LNCaP clone FGC (cell line): ENCODE measurements at regions not wholly inside any gene's neighbourhood (a gene's known extent, or its start where the extent isn't known, plus 50 kb on each side); places are given as distances from the start of the nearest gene placed in this dataset.

Experiments
- DNase-seq: peaks from one replicate; pipeline ENCODE4 v3.0.0-alpha.2; 2011; ENCODE audit warnings: low read depth
- H3K4me3 ChIP-seq: 2 replicates; pipeline ENCODE4 v1.5.1; 2011; ENCODE audit warnings: mild to moderate bottlenecking, low read depth, low read length, control low read depth
- CTCF ChIP-seq: IDR thresholded peaks from 2 replicates; pipeline ENCODE4 v1.5.1; 2012; ENCODE audit warnings: mild to moderate bottlenecking; ENCODE audit not compliant: control insufficient read depth, insufficient read depth; ENCODE audit errors: extremely low read depth

DNA sequence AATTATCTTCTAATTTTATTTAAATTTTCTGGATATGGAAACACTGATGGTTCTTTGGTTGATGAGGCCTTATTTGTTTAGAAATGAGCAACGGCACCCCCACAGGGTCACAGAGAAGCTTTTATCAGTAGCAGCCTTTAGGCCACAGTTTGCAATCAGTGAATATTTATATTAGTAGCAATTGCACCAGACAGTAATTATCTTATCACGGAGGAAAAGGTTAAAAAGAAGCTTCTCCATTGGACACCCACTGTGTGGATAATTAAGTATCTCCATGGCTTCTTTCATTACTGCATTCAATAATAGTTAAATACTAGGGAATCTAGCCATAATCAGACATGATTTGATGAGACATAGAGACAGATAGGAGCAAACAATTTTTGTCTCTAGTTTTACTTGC lies 2099.2 kb upstream of the PCDH20 start:
- H3K4me3 ChIP-seq = no peak overlapping the region
- no peak for TF ChIP-seq CTCF
- DNase-seq = no peak

DNA sequence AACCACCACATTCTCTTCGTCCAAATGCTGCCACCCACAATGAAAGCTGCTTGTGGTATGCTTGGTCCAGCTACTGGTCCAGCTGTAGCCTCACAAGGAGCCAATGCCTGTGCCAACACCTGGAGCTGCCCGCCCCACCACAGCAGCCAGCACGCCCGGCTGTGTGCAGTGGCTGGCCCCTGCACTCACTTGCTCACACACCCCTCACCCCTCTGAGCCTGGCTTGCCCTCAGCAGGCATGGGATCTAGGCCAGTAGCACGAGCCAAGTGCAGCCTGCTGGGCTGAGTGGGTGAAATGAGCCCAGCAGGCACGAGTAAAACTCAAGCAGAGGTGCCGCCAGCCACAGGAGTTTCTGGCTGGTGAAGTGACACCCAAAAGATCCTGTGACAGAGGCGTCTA lies 2096.4 kb upstream of the PCDH20 start:
- H3K4me3 ChIP-seq = no peak overlapping the region
- no peak for DNase-seq
- no peak for TF ChIP-seq CTCF

GRCh38 chr13:63501702-63502101 lies 2086.1 kb upstream of the PCDH20 start:
- H3K4me3 ChIP-seq = no peak overlapping the region
- TF ChIP-seq CTCF = no peak
- no peak for DNase-seq

DNA sequence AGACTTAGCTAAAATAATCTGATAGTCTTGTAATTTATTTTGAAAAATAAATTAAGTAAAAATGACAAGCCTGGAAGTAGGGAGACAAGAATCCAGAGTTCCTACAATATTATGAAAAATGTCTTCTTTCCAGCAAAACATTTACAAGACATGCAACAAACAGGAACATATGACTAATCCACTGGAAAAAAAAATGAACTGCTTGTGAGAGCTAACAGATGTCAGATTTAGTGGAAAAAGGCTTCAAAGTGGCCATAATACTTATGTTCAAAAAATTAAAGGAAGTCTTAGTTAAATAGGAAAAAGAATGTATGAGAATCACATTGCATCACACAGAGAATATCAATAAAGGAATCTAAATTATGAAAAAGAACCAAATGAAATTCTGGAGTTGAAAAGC lies 2082.0 kb upstream of the PCDH20 start:
- no peak overlapping the region for H3K4me3 ChIP-seq
- DNase-seq = no peak
- no peak for TF ChIP-seq CTCF

DNA sequence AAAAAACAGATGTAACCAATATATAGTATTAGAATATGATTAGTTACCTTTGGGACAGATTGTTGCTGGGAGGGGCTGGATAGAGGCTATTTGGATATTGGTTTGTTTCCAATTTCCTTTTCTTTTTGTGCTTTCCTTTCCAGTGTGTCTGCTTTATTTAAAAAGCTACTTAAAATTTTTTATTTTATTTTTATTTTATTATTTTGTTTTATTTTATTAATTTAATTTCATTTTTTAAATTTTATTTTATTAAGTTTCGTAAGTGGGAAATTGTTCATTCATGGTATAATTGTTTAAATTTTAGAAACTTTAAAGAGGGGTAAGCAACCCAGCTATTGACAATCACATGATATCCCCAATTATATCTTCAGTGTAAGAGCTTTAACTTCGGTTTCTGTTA lies 2077.0 kb upstream of the PCDH20 start:
- DNase-seq = no peak
- H3K4me3 ChIP-seq = no peak overlapping the region
- no peak for TF ChIP-seq CTCF

DNA sequence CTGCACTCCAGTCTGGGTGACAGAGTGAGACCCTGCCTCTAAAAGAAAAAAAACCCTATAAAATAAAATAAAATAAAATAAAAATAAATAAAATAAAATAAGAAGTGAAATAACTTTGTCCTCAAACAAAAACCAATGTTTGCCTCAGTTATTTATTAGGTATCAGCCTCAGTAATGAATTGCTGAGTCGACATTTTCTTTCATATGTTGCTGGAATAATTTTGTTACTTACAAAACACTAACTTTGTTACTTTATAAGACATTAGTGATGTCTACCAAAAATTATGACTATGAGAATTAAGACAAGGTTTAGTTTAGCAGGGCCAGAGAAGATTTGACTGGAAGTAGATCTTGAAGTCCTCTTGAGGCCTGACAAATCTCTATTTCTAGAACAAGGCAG lies 2074.5 kb upstream of the PCDH20 start:
- no peak for DNase-seq
- TF ChIP-seq CTCF = no peak
- no peak overlapping the region for H3K4me3 ChIP-seq

GRCh38 chr13:63481334-63481733 lies 2065.7 kb upstream of the PCDH20 start:
- no peak overlapping the region for H3K4me3 ChIP-seq
- TF ChIP-seq CTCF = no peak
- DNase-seq = peak; percentile 26
